Breast epithelium (tissue), 4 donors: ENCODE measurements at regions not wholly inside any gene's neighbourhood (a gene's known extent, or its start where the extent isn't known, plus 50 kb on each side); places are given as distances from the start of the nearest gene placed in this dataset.
"Not testable (repeated sequence)": the region's sequence is repeated elsewhere in the genome, so short reads cannot be mapped to it uniquely, and the experiment has no call there.

Source experiments
- DNase-seq, 2 donors: peaks; one replicate each; pipeline ENCODE4 v3.0.0-alpha.2; 2019; ENCODE audit warnings: low spot score in 2 of 2
- H3K27ac ChIP-seq, 2 donors: fragments of 200-600 bp; sonication (generic) in 1 of 2; one replicate each; pipeline ENCODE4 v1.5.1; 2016 to 2019; ENCODE audit warnings: mild to moderate bottlenecking in 1 of 2
- H3K27me3 ChIP-seq, 2 donors: fragments of 200-600 bp; sonication (generic) in 1 of 2; one replicate each; pipeline versions ENCODE4 v1.5.1 to v1.6.0; 2017 to 2019; ENCODE audit warnings: control low read depth in 1 of 2, mild to moderate bottlenecking in 1 of 2
- H3K36me3 ChIP-seq: fragments of 200-600 bp; one replicate; pipeline ENCODE4 v1.5.1; 2019
- H3K4me1 ChIP-seq, 2 donors: fragments of 200-600 bp; sonication (generic); one replicate each; pipeline ENCODE4 v1.5.1; 2016 to 2019; ENCODE audit warnings: control low read depth in 1 of 2
- H3K4me3 ChIP-seq, 3 donors: fragments of 200-600 bp; sonication (generic); 1 replicate in 2 of 3; 2 replicates in 1 of 3; pipeline ENCODE4 v1.5.1; 2016 to 2019; ENCODE audit warnings: mild to moderate bottlenecking in 3 of 3, moderate library complexity in 2 of 3
- H3K9me3 ChIP-seq, 2 donors: fragments of 200-600 bp; sonication (generic) in 1 of 2; one replicate each; pipeline ENCODE4 v1.5.1; 2016 to 2019; ENCODE audit warnings: control low read depth in 1 of 2
- CTCF ChIP-seq, 3 donors: fragments of 450-650 bp; IDR thresholded peaks; one replicate each; pipeline ENCODE4 v1.5.1; 2016 to 2017; ENCODE audit warnings: antibody characterized with exemption in 3 of 3, mild to moderate bottlenecking in 3 of 3, moderate library complexity in 3 of 3
- POLR2A ChIP-seq: fragments of 450-650 bp; IDR thresholded peaks from one replicate; pipeline ENCODE4 v1.6.1; 2016; ENCODE audit warnings: antibody characterized with exemption, mild to moderate bottlenecking, moderate library complexity
- POLR2AphosphoS5 ChIP-seq, 3 donors: sonication (generic); formaldehyde crosslinking; IDR thresholded peaks; one replicate each; pipeline ENCODE4 v1.6.1; 2017; ENCODE audit warnings: antibody characterized with exemption in 3 of 3
- intact Hi-C: fragments of 100-400 bp; cut with DNase I; formaldehyde crosslinking; loops from one replicate; pipeline ENCODE4 v1.15.1; 2023; ENCODE audit warnings: low total_unique reads

- H3K27ac ChIP-seq, result no peak overlapping the region
- H3K4me3 ChIP-seq, result no peak overlapping the region
- no peaks in the 10 kb centered on the region for H3K36me3 ChIP-seq
- peaks cover 0 to 14% of the 10 kb centered on the region in 2 donors for H3K27me3 ChIP-seq
- intact Hi-C loops, result no loop called here
- TF ChIP-seq POLR2AphosphoS5 (IDR thresholded peaks at IDR 0.05) (no peak), POLR2A (no peak), CTCF (IDR thresholded peaks at IDR 0.05) (no peak)
- no peak for DNase-seq
- H3K4me1 ChIP-seq, result no peaks in the 10 kb centered on the region
- no peaks in the 10 kb centered on the region for H3K9me3 ChIP-seq
Measured at GRCh38 chr2:16238001-16238761, 297.8 kb downstream of the MYCN start.

GRCh38 chr2:16235747-16236146, 295.4 kb downstream of the MYCN start:
- Histone ChIP-seq H3K9me3 (no peaks in the 10 kb centered on the region), H3K4me1 (no peaks in the 10 kb centered on the region), H3K36me3 (no peaks in the 10 kb centered on the region), H3K4me3 (no peak overlapping the region), H3K27ac (no peak overlapping the region), H3K27me3 (peaks cover 0 to 14% of the 10 kb centered on the region in 2 donors)
- TF ChIP-seq POLR2A (no peak), POLR2AphosphoS5 (IDR thresholded peaks at IDR 0.05) (no peak), CTCF (IDR thresholded peaks at IDR 0.05) (no peak)
- intact Hi-C loops, result no loop called here
- no peak for DNase-seq

- intact Hi-C loops, DNase-seq, H3K27ac ChIP-seq, H3K9me3 ChIP-seq, H3K4me3 ChIP-seq, H3K4me1 ChIP-seq, H3K36me3 ChIP-seq: not testable (repeated sequence)
- H3K27me3 ChIP-seq, result peaks cover 0 to 13% of the 10 kb centered on the region in 2 donors
Measured at GRCh38 chr2:16235291-16235690, 294.9 kb downstream of the MYCN start.

GRCh38 chr2:16228951-16229350, 288.6 kb downstream of the MYCN start:
- intact Hi-C loops, result no loop called here
- Histone ChIP-seq H3K36me3 (no peaks in the 10 kb centered on the region), H3K27me3 (peaks cover 0 to 6% of the 10 kb centered on the region in 2 donors), H3K4me1 (no peaks in the 10 kb centered on the region), H3K4me3 (no peak overlapping the region), H3K27ac (no peak overlapping the region), H3K9me3 (no peaks in the 10 kb centered on the region)
- no peak for DNase-seq
- TF ChIP-seq POLR2A (no peak), POLR2AphosphoS5 (IDR thresholded peaks at IDR 0.05) (no peak), CTCF (IDR thresholded peaks at IDR 0.05) (no peak)

GRCh38 chr2:16228471-16228870, 288.1 kb downstream of the MYCN start:
- H3K27me3 ChIP-seq, result peaks cover 0 to 6% of the 10 kb centered on the region in 2 donors
- H3K27ac ChIP-seq, result no peak overlapping the region
- no peaks in the 10 kb centered on the region for H3K4me1 ChIP-seq
- no peak for DNase-seq
- H3K4me3 ChIP-seq, result no peak overlapping the region
- TF ChIP-seq POLR2A (no peak), POLR2AphosphoS5 (IDR thresholded peaks at IDR 0.05) (no peak), CTCF (IDR thresholded peaks at IDR 0.05) (no peak)
- intact Hi-C loops, result no loop called here
- no peaks in the 10 kb centered on the region for H3K9me3 ChIP-seq
- no peaks in the 10 kb centered on the region for H3K36me3 ChIP-seq
